Muscle of leg (tissue), 3 donors: ENCODE measurements at regions not wholly inside any gene's neighbourhood (a gene's known extent, or its start where the extent isn't known, plus 50 kb on each side); places are given as distances from the start of the nearest gene placed in this dataset.

Experiments used
- DNase-seq: peaks from one replicate; pipeline ENCODE4 v3.0.0; 2013
- H3K27ac ChIP-seq: one replicate; pipeline ENCODE4 v1.5.1; 2013; ENCODE audit warnings: mild to moderate bottlenecking, low read length, control low read depth
- H3K27me3 ChIP-seq: one replicate; pipeline ENCODE4 v1.6.1; 2013; ENCODE audit warnings: low read length; ENCODE audit not compliant: control insufficient read depth, insufficient read depth
- H3K36me3 ChIP-seq: one replicate; pipeline ENCODE4 v1.6.1; 2013; ENCODE audit warnings: low read length; ENCODE audit not compliant: control insufficient read depth, insufficient read depth
- H3K4me1 ChIP-seq: one replicate; pipeline ENCODE4 v1.6.1; 2013; ENCODE audit warnings: low read length; ENCODE audit not compliant: control insufficient read depth, insufficient read depth
- H3K4me3 ChIP-seq: one replicate; pipeline ENCODE4 v1.5.1; 2013; ENCODE audit warnings: low read length, control low read depth
- H3K9me3 ChIP-seq: replicated peaks from 2 replicates; pipeline ENCODE4 v1.6.1; 2013; ENCODE audit warnings: low read depth, low read length; ENCODE audit not compliant: control insufficient read depth
- WGBS: methylation state at CpG from one replicate; pipeline ENCODE4 v1.1.5; 2013; ENCODE audit warnings: missing lambda C conversion rate; ENCODE audit not compliant: insufficient coverage; 5-methylcytosine and 5-hydroxymethylcytosine counted together

- WGBS: no CpG with 5 or more reads among the region's 1 CpG
- DNase-seq: no peak
- H3K36me3 ChIP-seq: peaks cover 3% of the 10 kb centered on the region
These were observed 290.6 kb upstream of the UMPS start for GRCh38 chr3:124439603-124440002.

GRCh38 chr3:124441766-124442165 is 288.5 kb upstream of the UMPS start:
- Histone ChIP-seq H3K9me3 (no peaks in the 10 kb centered on the region), H3K4me3 (no peak overlapping the region), H3K27ac (no peak overlapping the region), H3K27me3 (no peaks in the 10 kb centered on the region), H3K36me3 (peaks cover 10% of the 10 kb centered on the region), H3K4me1 (no peaks in the 10 kb centered on the region)
- DNase-seq: no peak
- WGBS: 95% methylated on average over 8 of the region's 9 CpGs

More at GRCh38 chr3:124439603-124440002, 290.6 kb upstream of the UMPS start:
- Histone ChIP-seq H3K4me3 (no peak overlapping the region), H3K9me3 (no peaks in the 10 kb centered on the region), H3K4me1 (no peaks in the 10 kb centered on the region), H3K27me3 (no peaks in the 10 kb centered on the region), H3K27ac (no peak overlapping the region)

GRCh38 chr3:124442463-124442862 is 287.8 kb upstream of the UMPS start:
- WGBS: 100% methylated on average over 1 of the region's 2 CpGs

GRCh38 chr3:124443446-124443845 is 286.8 kb upstream of the UMPS start:
- H3K4me1 ChIP-seq: no peaks in the 10 kb centered on the region
- no peak overlapping the region for H3K27ac ChIP-seq
- no peak overlapping the region for H3K4me3 ChIP-seq
- no peak for DNase-seq
- no CpG with 5 or more reads among the region's 1 CpG for WGBS
- H3K27me3 ChIP-seq: no peaks in the 10 kb centered on the region
- H3K9me3 ChIP-seq: no peaks in the 10 kb centered on the region
- peaks cover 12% of the 10 kb centered on the region for H3K36me3 ChIP-seq

More at GRCh38 chr3:124442463-124442862, 287.8 kb upstream of the UMPS start:
- no peak overlapping the region for H3K4me3 ChIP-seq
- no peaks in the 10 kb centered on the region for H3K27me3 ChIP-seq
- no peak overlapping the region for H3K27ac ChIP-seq
- no peak for DNase-seq
- no peaks in the 10 kb centered on the region for H3K4me1 ChIP-seq
- peaks cover 12% of the 10 kb centered on the region for H3K36me3 ChIP-seq
- H3K9me3 ChIP-seq: no peaks in the 10 kb centered on the region

GRCh38 chr3:124444075-124444474 is 286.2 kb upstream of the UMPS start:
- DNase-seq: no peak
- WGBS: 92% methylated on average over 2 of the region's 2 CpGs
- no peak overlapping the region for H3K27ac ChIP-seq
- H3K4me3 ChIP-seq: no peak overlapping the region
- no peaks in the 10 kb centered on the region for H3K4me1 ChIP-seq
- no peaks in the 10 kb centered on the region for H3K9me3 ChIP-seq
- H3K36me3 ChIP-seq: peaks cover 12% of the 10 kb centered on the region
- no peaks in the 10 kb centered on the region for H3K27me3 ChIP-seq

- H3K27me3 ChIP-seq: no peaks in the 10 kb centered on the region
- DNase-seq: no peak
- H3K27ac ChIP-seq: no peak overlapping the region
- no CpG with 5 or more reads among the region's 3 CpGs for WGBS
- no peaks in the 10 kb centered on the region for H3K9me3 ChIP-seq
- no peaks in the 10 kb centered on the region for H3K4me1 ChIP-seq
- peaks cover 12% of the 10 kb centered on the region for H3K36me3 ChIP-seq
- no peak overlapping the region for H3K4me3 ChIP-seq
These were observed 285.4 kb upstream of the UMPS start for GRCh38 chr3:124444896-124445295.

GRCh38 chr3:124447845-124448244 is 282.4 kb upstream of the UMPS start:
- no peaks in the 10 kb centered on the region for H3K27me3 ChIP-seq
- H3K27ac ChIP-seq: no peak overlapping the region
- peaks cover 9% of the 10 kb centered on the region for H3K36me3 ChIP-seq
- H3K4me1 ChIP-seq: no peaks in the 10 kb centered on the region
- 80% methylated on average over 1 of the region's 2 CpGs for WGBS
- no peak overlapping the region for H3K4me3 ChIP-seq
- DNase-seq: no peak
- no peaks in the 10 kb centered on the region for H3K9me3 ChIP-seq

- DNase-seq: no peak
- H3K4me3 ChIP-seq: no peak overlapping the region
- H3K27ac ChIP-seq: no peak overlapping the region
- H3K4me1 ChIP-seq: no peaks in the 10 kb centered on the region
- H3K36me3 ChIP-seq: peaks cover 9% of the 10 kb centered on the region
- no peaks in the 10 kb centered on the region for H3K27me3 ChIP-seq
- no peaks in the 10 kb centered on the region for H3K9me3 ChIP-seq
These were observed 281.3 kb upstream of the UMPS start for GRCh38 chr3:124448954-124449353.

GRCh38 chr3:124450366-124450765 is 279.9 kb upstream of the UMPS start:
- peaks cover 9% of the 10 kb centered on the region for H3K36me3 ChIP-seq
- WGBS: no CpG with 5 or more reads among the region's 3 CpGs

GRCh38 chr3:124451630-124452317 is 278.5 kb upstream of the UMPS start:
- H3K27ac ChIP-seq: no peak overlapping the region
- WGBS: 74% methylated on average over 3 of the region's 3 CpGs
- H3K4me1 ChIP-seq: no peaks in the 10 kb centered on the region
- DNase-seq: no peak
- H3K4me3 ChIP-seq: no peak overlapping the region
- H3K36me3 ChIP-seq: peaks cover 2% of the 10 kb centered on the region
- H3K27me3 ChIP-seq: no peaks in the 10 kb centered on the region
- H3K9me3 ChIP-seq: no peaks in the 10 kb centered on the region

More at GRCh38 chr3:124450366-124450765, 279.9 kb upstream of the UMPS start:
- Histone ChIP-seq H3K4me1 (no peaks in the 10 kb centered on the region), H3K4me3 (no peak overlapping the region), H3K27me3 (no peaks in the 10 kb centered on the region), H3K27ac (no peak overlapping the region), H3K9me3 (no peaks in the 10 kb centered on the region)
- no peak for DNase-seq

- no peaks in the 10 kb centered on the region for H3K36me3 ChIP-seq
- H3K4me3 ChIP-seq: no peak overlapping the region
- H3K9me3 ChIP-seq: no peaks in the 10 kb centered on the region
- no peaks in the 10 kb centered on the region for H3K4me1 ChIP-seq
- 94% methylated on average over 2 of the region's 4 CpGs for WGBS
- no peak for DNase-seq
- H3K27ac ChIP-seq: no peak overlapping the region
- no peaks in the 10 kb centered on the region for H3K27me3 ChIP-seq
These were observed 277.1 kb upstream of the UMPS start for GRCh38 chr3:124453189-124453588.
